A673 (cell line): ENCODE measurements at regions not wholly inside any gene's neighbourhood (a gene's known extent, or its start where the extent isn't known, plus 50 kb on each side); places are given as distances from the start of the nearest gene placed in this dataset.
"Not testable (repeated sequence)": the region's sequence is repeated elsewhere in the genome, so short reads cannot be mapped to it uniquely, and the experiment has no call there.

Experiments
- BruUV-seq: library from RNA; stranded (reverse); fragments of 400-500 nt; replicated peaks from 2 replicates; lab custom pipeline; 2021; lab: Mats Ljungman, UMichigan
- CTCF ChIA-PET: fragments of 300-600 bp; sonication (Branson Sonifier 250); formaldehyde crosslinking; loops from one replicate; lab custom pipeline; 2022; ENCODE audit warnings: antibody characterized with exemption; lab: Charles Lee
- POLR2A ChIA-PET: fragments of 300-600 bp; sonication (Branson Sonifier 250); formaldehyde crosslinking; loops from one replicate; lab custom pipeline; 2022; ENCODE audit warnings: antibody characterized with exemption; ENCODE audit not compliant: low non-redundant PET; lab: Charles Lee
- DNase-seq: peaks from one replicate; pipeline ENCODE4 v3.0.0-alpha.2; 2015; ENCODE audit warnings: low spot score
- H3K27ac ChIP-seq: fragments of 200-600 bp; sonication (generic); 2 replicates; pipeline ENCODE4 v1.5.1; 2016; ENCODE audit warnings: mixed run types, low read depth, mild to moderate bottlenecking, mixed read lengths, antibody characterized with exemption, low read length; ENCODE audit not compliant: poor library complexity, severe bottlenecking
- H3K27me3 ChIP-seq: fragments of 200-600 bp; sonication (generic); replicated peaks from 2 replicates; pipeline ENCODE4 v1.6.1; 2017; ENCODE audit warnings: mixed run types, low read depth, mild to moderate bottlenecking, mixed read lengths, antibody characterized with exemption, low read length; ENCODE audit not compliant: insufficient read depth, poor library complexity
- H3K36me3 ChIP-seq: fragments of 200-600 bp; sonication (generic); 2 replicates; pipeline ENCODE4 v1.6.1; 2016; ENCODE audit warnings: mixed run types, mild to moderate bottlenecking, mixed read lengths, antibody characterized with exemption, low read length; ENCODE audit not compliant: insufficient read depth, poor library complexity, severe bottlenecking
- H3K4me1 ChIP-seq: fragments of 200-600 bp; sonication (generic); 2 replicates; pipeline ENCODE4 v1.6.1; 2017; ENCODE audit warnings: mixed run types, mild to moderate bottlenecking, mixed read lengths, antibody characterized with exemption, low read length; ENCODE audit not compliant: insufficient read depth, poor library complexity, severe bottlenecking
- H3K4me3 ChIP-seq: fragments of 200-600 bp; sonication (generic); 2 replicates; pipeline ENCODE4 v1.5.1; 2016; ENCODE audit warnings: low read depth, mixed run types, mild to moderate bottlenecking, mixed read lengths, low read length; ENCODE audit not compliant: poor library complexity, severe bottlenecking
- H3K9me3 ChIP-seq: fragments of 200-600 bp; sonication (generic); 2 replicates; pipeline ENCODE4 v1.6.1; 2016; ENCODE audit warnings: mixed run types, low read depth, mild to moderate bottlenecking, mixed read lengths, antibody characterized with exemption, low read length; ENCODE audit not compliant: poor library complexity, severe bottlenecking
- CTCF ChIP-seq: fragments of 300-800, 200-600 bp; sonication (generic); conservative IDR thresholded peaks from 2 replicates; pipeline ENCODE4 v1.5.1; 2017; ENCODE audit warnings: low read depth, mild to moderate bottlenecking, antibody characterized with exemption, low read length, moderate library complexity, mixed read lengths
- EZH2 ChIP-seq: fragments of 200-600 bp; sonication (generic); IDR thresholded peaks from 2 replicates; pipeline ENCODE4 v1.6.1; 2017; ENCODE audit warnings: borderline replicate concordance, low read depth, mild to moderate bottlenecking, mixed read lengths, antibody characterized with exemption, low read length; ENCODE audit not compliant: poor library complexity, severe bottlenecking
- intact Hi-C: fragments of 100-400 bp; cut with micrococcal nuclease; formaldehyde crosslinking; loops from one replicate; pipeline ENCODE4 v1.10.0; 2022; ENCODE audit not compliant: unreplicated experiment

GRCh38 chr4:16411501-16412085, 185.3 kb upstream of the TAPT1 start:
- ChIA-PET POLR2A (no interaction called here), CTCF (no interaction called here)
- no peak for TF ChIP-seq CTCF
- TF ChIP-seq EZH2: no peak
- intact Hi-C loops: no loop called here
- H3K36me3 ChIP-seq: no peaks in the 10 kb centered on the region
- H3K4me1 ChIP-seq: no peaks in the 10 kb centered on the region
- no peak for DNase-seq
- no TSS peak for BruUV-seq
- H3K4me3 ChIP-seq: no peak overlapping the region
- H3K27me3 ChIP-seq: no peaks in the 10 kb centered on the region
- no peaks in the 10 kb centered on the region for H3K9me3 ChIP-seq
- H3K27ac ChIP-seq: no peak overlapping the region

DNA sequence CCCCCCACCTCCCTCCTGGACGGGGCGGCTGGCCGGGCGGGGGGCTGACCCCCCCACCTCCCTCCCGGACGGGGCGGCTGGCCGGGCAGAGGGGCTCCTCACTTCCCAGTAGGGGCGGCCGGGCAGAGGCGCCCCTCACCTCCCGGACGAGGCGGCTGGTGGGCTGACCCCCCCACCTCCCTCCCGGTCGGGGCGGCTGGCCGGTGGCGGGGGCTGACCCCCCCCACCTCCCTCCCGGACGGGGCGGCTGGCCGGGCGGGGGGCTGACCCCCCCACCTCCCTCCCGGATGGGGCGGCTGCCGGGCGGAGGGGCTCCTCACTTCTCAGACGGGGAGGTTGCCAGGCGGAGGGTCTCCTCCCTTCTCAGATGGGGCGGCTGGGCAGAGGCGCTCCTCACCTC, 166.9 kb upstream of the TAPT1 start:
- intact Hi-C loops, H3K27ac ChIP-seq, CTCF ChIA-PET, H3K4me1 ChIP-seq, H3K9me3 ChIP-seq, BruUV-seq, H3K36me3 ChIP-seq, H3K27me3 ChIP-seq, H3K4me3 ChIP-seq, DNase-seq, POLR2A ChIA-PET: not testable (repeated sequence)

- Histone ChIP-seq H3K4me1 (peaks cover 6% of the 10 kb centered on the region), H3K4me3 (no peak overlapping the region), H3K27ac (no peak overlapping the region), H3K9me3 (no peaks in the 10 kb centered on the region), H3K36me3 (no peaks in the 10 kb centered on the region), H3K27me3 (no peaks in the 10 kb centered on the region)
- DNase-seq: no peak
- BruUV-seq: no TSS peak
- ChIA-PET POLR2A (no interaction called here), CTCF (no interaction called here)
- intact Hi-C loops: no loop called here
- TF ChIP-seq CTCF (no peak), EZH2 (no peak)
Observed at GRCh38 chr4:16391196-16391595, 164.9 kb upstream of the TAPT1 start.

DNA sequence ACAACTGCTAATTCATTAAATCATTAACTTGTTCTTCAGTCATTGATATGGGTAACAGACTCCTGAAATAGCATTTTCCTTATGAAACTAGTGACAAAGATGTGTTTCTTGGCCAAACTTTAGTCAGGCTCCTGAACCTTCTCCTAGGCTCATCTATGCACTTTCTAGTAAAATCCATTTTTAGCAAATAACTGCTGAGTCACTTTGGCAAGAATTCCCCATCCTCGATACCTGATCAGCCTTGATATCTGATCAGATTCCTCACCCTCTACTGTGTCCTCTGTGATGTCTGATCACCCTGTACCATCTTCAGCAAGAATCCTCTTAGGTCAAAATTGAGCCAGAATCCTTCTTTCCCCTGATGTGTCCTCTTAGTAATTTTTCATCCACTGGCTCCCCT, 161.2 kb upstream of the TAPT1 start:
- no TSS peak for BruUV-seq
- CTCF ChIA-PET: no interaction called here

More for the DNA sequence above, 161.2 kb upstream of the TAPT1 start:
- no peak overlapping the region for H3K27ac ChIP-seq
- H3K9me3 ChIP-seq: no peaks in the 10 kb centered on the region
- no peak for DNase-seq
- H3K36me3 ChIP-seq: no peaks in the 10 kb centered on the region
- no peaks in the 10 kb centered on the region for H3K27me3 ChIP-seq
- TF ChIP-seq EZH2 (no peak), CTCF (no peak)
- intact Hi-C loops: no loop called here
- peaks cover 43% of the 10 kb centered on the region for H3K4me1 ChIP-seq
- POLR2A ChIA-PET: no interaction called here
- H3K4me3 ChIP-seq: no peak overlapping the region
